ENCODE measurements at regions not wholly inside any gene's neighbourhood (a gene's known extent, or its start where the extent isn't known, plus 50 kb on each side); places are given as distances from the start of the nearest gene placed in this dataset.

DNA sequence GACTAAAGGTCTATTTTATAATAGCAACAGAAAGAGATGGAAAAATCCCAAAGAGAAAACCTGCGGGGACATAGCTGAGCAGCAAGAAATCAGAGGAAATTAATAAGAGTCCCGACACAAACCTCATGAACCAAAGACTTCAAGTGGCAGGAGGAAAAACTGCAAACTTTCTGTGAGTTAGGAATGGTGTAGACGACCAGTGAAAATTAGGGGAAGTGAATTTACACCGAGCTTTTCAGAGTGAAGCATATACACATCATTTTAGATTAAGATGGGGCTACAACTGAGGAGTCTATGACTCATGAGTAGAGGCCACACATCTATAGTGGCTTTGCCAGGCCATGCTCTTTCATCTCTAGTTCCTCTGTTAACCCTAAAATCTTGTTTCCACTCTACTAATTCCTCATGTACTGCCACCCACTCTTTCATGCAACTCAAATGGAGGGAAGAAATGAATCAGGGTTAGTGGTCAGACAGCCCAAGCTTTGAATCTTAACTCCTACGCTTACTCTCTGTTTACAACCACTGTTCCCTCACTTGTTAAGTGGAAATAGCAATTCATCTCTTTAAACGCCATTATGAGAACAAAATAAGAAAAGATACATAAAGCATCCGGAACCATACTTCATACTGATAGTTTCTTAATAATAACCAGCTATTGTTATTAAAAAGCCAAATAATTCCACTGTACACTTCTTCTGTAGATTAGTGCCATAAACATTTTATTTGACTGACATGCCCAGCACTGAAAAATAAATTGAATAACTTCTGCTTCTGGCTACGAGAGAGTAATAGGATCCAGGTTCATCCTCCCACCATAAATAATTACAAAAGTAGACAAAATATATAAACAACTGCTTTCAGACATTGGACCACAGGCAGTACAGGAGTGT lies 219.3 kb downstream of the RMST start:
- Histone ChIP-seq H3K9me3 (ENCODE audit: control insufficient read depth in 4 of 4, insufficient read depth in 3 of 4, low read length in 3 of 4) (no peaks in the 10 kb centered on the region), H3K27ac (ENCODE audit: low read depth in 1 of 2, low read length in 1 of 2) (no peak overlapping the region), H3K36me3 (ENCODE audit: control insufficient read depth in 4 of 4, insufficient read depth in 4 of 4, low read length in 4 of 4) (no peaks in the 10 kb centered on the region), H3K9ac (ENCODE audit: insufficient read depth in 1 of 2, low read length in 2 of 2) (no peak overlapping the region), H3K27me3 (ENCODE audit: control insufficient read depth in 3 of 3, insufficient read depth in 3 of 3, low read length in 2 of 3) (peaks cover 0 to 2% (median 0%) of the 10 kb centered on the region in 3 donors), H3K4me1 (ENCODE audit: control insufficient read depth in 5 of 5, insufficient read depth in 5 of 5, low read length in 5 of 5) (no peaks in the 10 kb centered on the region), H3K4me3 (no peak overlapping the region)
- WGBS, 2 donors = 74 to 77% methylated on average over 8 of the region's 8 CpGs
- ATAC-seq (ENCODE audit: insufficient read depth, low FRiP score) (no peak), DNase-seq (no peak)
- TF ChIP-seq CTCF (IDR thresholded peaks at IDR 0.05; ENCODE audit: control extremely low read depth, extremely low read depth) = no peak

DNA sequence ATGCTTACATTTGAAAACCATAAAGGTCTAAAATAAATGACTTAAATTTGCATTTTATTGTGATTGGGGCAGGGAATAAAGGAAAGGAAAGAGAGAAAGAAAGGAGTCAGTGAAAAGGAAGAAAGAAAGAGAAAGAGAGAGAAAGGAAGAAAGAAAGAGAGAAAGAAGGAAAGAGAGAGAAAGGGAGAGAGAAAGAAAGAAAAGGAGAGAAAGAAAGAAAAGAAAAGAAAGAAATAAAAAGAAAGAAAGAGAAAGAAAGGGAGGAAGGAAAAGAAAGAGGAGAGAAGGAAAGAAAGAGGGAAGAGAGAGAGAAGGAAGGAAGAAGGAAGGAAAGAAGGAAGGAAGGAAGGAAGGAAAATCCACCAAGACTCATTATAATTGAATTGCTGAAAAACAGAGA lies 222.8 kb downstream of the RMST start:
- Histone ChIP-seq H3K9ac (ENCODE audit: insufficient read depth in 1 of 2, low read length in 2 of 2) (no peak overlapping the region), H3K36me3 (ENCODE audit: control insufficient read depth in 4 of 4, insufficient read depth in 4 of 4, low read length in 4 of 4) (no peaks in the 10 kb centered on the region), H3K9me3 (ENCODE audit: control insufficient read depth in 4 of 4, insufficient read depth in 3 of 4, low read length in 3 of 4) (peaks cover 0 to under 1% (median 0%) of the 10 kb centered on the region in 4 donors), H3K4me1 (ENCODE audit: control insufficient read depth in 5 of 5, insufficient read depth in 5 of 5, low read length in 5 of 5) (no peaks in the 10 kb centered on the region), H3K4me3 (no peak overlapping the region), H3K27ac (ENCODE audit: low read depth in 1 of 2, low read length in 1 of 2) (no peak overlapping the region), H3K27me3 (ENCODE audit: control insufficient read depth in 3 of 3, insufficient read depth in 3 of 3, low read length in 2 of 3) (peaks cover 0 to 2% (median 0%) of the 10 kb centered on the region in 3 donors)
- no peak for TF ChIP-seq CTCF (IDR thresholded peaks at IDR 0.05; ENCODE audit: control extremely low read depth, extremely low read depth)
- no peak for ATAC-seq (ENCODE audit: insufficient read depth, low FRiP score)
- DNase-seq = no peak

DNA sequence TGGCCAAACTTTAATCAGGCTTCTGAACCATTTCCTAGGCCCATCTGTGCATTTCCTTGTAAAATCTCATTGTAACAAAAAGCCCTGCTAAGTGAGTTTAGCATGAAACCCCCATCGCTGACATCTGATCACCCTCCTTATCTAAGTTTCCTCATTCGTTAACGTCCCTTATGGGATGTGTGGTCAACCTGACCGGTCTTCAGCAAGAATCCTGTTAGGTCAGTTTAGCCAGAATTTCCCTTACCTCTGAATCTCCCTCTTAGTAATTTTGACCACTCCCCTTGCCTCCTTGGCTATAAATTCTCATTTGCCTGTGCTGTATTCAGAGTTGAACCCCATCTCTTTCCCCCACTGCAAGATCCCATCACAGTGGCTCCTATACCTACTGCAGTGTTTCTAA lies 239.3 kb downstream of the RMST start:
- no peak for DNase-seq
- TF ChIP-seq CTCF (IDR thresholded peaks at IDR 0.05; ENCODE audit: control extremely low read depth, extremely low read depth) = no peak
- no peak for ATAC-seq (ENCODE audit: insufficient read depth, low FRiP score)
- Histone ChIP-seq H3K9me3 (ENCODE audit: control insufficient read depth in 4 of 4, insufficient read depth in 3 of 4, low read length in 3 of 4) (no peaks in the 10 kb centered on the region), H3K9ac (ENCODE audit: insufficient read depth in 1 of 2, low read length in 2 of 2) (no peak overlapping the region), H3K27me3 (ENCODE audit: control insufficient read depth in 3 of 3, insufficient read depth in 3 of 3, low read length in 2 of 3) (no peaks in the 10 kb centered on the region), H3K4me1 (ENCODE audit: control insufficient read depth in 5 of 5, insufficient read depth in 5 of 5, low read length in 5 of 5) (peaks cover 0 to 2% (median 0%) of the 10 kb centered on the region in 5 donors), H3K36me3 (ENCODE audit: control insufficient read depth in 4 of 4, insufficient read depth in 4 of 4, low read length in 4 of 4) (no peaks in the 10 kb centered on the region), H3K4me3 (no peak overlapping the region), H3K27ac (ENCODE audit: low read depth in 1 of 2, low read length in 1 of 2) (no peak overlapping the region)
- WGBS, 2 donors = 40 to 57% methylated on average over 4 of the region's 4 CpGs
